CD4-positive, alpha-beta T cell (primary cell): ENCODE measurements at regions not wholly inside any gene's neighbourhood (a gene's known extent, or its start where the extent isn't known, plus 50 kb on each side); places are given as distances from the start of the nearest gene placed in this dataset.

Experiments
- ATAC-seq: fragments of 200-7000 bp; cut with Tn5 transposase; one replicate; pipeline ENCODE4 v1.10.0; 2022; ENCODE audit warnings: mild to moderate bottlenecking; ENCODE audit not compliant: poor library complexity
- CTCF ChIA-PET: fragments of 350-600 bp; sonication (Branson Sonifier 250); formaldehyde crosslinking; loops from one replicate; lab custom pipeline; 2021; ENCODE audit warnings: antibody characterized with exemption, inconsistent platforms; lab: Charles Lee
- POLR2A ChIA-PET: fragments of 350-600 bp; sonication (Branson Sonifier 250); formaldehyde crosslinking; loops from one replicate; lab custom pipeline; 2021; ENCODE audit warnings: antibody characterized with exemption, inconsistent platforms; lab: Charles Lee
- DNase-seq, 14 experiments: peaks; one replicate each; pipeline ENCODE4 v3.0.0-alpha.2; 2013 to 2020; ENCODE audit warnings: mixed read lengths in 2 of 14
- H3K27ac ChIP-seq, 2 donors: one replicate each; pipeline versions ENCODE4 v1.5.1 to v1.7.0; 2013; ENCODE audit warnings: low read length in 2 of 2, low read depth in 1 of 2, mild to moderate bottlenecking in 1 of 2
- H3K27me3 ChIP-seq, 2 experiments: 1 replicate in 1 of 2; 2 replicates in 1 of 2; pipeline versions ENCODE4 v1.6.1 to v1.7.0; 2013; ENCODE audit warnings: low read length in 2 of 2, control low read depth in 1 of 2, mild to moderate bottlenecking in 1 of 2, moderate library complexity in 1 of 2; ENCODE audit not compliant: insufficient read depth in 2 of 2, control insufficient read depth in 1 of 2
- H3K36me3 ChIP-seq: one replicate; pipeline ENCODE4 v1.6.1; 2013; ENCODE audit warnings: low read length, control low read depth; ENCODE audit not compliant: insufficient read depth
- H3K4me1 ChIP-seq: one replicate; pipeline ENCODE4 v1.6.1; 2013; ENCODE audit warnings: low read length, control low read depth; ENCODE audit not compliant: insufficient read depth
- H3K4me3 ChIP-seq: one replicate; pipeline ENCODE4 v1.5.1; 2013; ENCODE audit warnings: mild to moderate bottlenecking, low read length, moderate library complexity
- H3K9me3 ChIP-seq, 2 experiments: 1 replicate in 1 of 2; 2 replicates in 1 of 2; pipeline versions ENCODE4 v1.6.1 to v1.7.0; 2013; ENCODE audit warnings: low read length in 2 of 2, mild to moderate bottlenecking in 2 of 2, control low read depth in 1 of 2, moderate library complexity in 1 of 2; ENCODE audit not compliant: control insufficient read depth in 1 of 2, insufficient read depth in 1 of 2
- H3K27ac Mint-ChIP-seq: one replicate; pipeline ENCODE4 v1.8.0; 2020; ENCODE audit warnings: mixed read lengths
- H3K27me3 Mint-ChIP-seq: one replicate; pipeline ENCODE4 v1.8.0; 2021; ENCODE audit warnings: mixed read lengths
- H3K36me3 Mint-ChIP-seq: one replicate; pipeline ENCODE4 v1.8.0; 2021; ENCODE audit warnings: low read depth, mixed read lengths
- H3K4me1 Mint-ChIP-seq: one replicate; pipeline ENCODE4 v1.8.0; 2021; ENCODE audit warnings: low read depth, mixed read lengths
- H3K4me3 Mint-ChIP-seq: one replicate; pipeline ENCODE4 v1.8.0; 2020; ENCODE audit warnings: mild to moderate bottlenecking, mixed read lengths
- H3K9me3 Mint-ChIP-seq: one replicate; pipeline ENCODE4 v1.8.0; 2020; ENCODE audit warnings: mixed read lengths
- intact Hi-C, 2 experiments: fragments of 100-400 bp; cut with DNase I in 1 of 2; cut with micrococcal nuclease in 1 of 2; formaldehyde crosslinking; loops; one replicate each; pipeline versions ENCODE4 v1.15.1 to v1.9.0; 2023 to 2025; cut with DNase I, micrococcal nuclease
- TF ChIP-seq, protein P1 (sequence below): fragments of 200-600 bp; IDR thresholded peaks from one replicate; pipeline ENCODE4 v1.8.0; 2022; ENCODE audit warnings: antibody characterized with exemption, mild to moderate bottlenecking

DNA sequence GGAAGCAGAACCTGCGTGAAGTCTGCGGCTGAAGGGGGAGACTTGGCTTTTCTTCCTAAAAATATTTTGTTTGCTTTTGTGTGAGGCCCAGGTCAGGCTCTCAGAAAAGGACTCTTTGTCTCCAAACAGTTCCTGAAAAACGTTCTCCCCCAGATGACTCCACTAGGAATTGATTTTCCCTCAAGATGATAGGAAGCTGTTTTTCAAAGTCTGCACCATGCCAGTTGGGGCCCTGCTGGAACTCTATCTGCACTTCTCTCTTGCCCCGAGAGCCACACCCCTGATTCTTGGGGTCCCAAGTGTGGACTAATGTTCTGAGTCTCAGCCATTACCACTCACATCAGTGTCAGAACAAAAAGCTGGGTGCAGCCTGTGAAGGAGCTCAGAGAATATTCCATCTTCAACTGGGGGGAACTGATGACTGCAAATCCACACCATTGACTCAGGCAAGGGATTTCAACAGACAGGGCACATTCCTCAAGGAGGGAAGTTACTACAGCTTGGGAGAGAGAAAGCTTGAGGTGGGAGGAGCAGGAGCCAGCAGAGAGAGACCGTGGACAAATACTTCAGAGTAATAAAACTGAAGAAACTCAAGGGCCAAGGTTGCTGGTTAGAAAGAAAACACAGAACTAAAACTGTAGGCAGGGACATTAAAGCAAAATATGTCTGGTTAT is 768.3 kb downstream of the RNF144A start:
- no peaks in the 10 kb centered on the region for H3K36me3 ChIP-seq
- H3K4me1 Mint-ChIP-seq, result no peaks in the 10 kb centered on the region
- no peak overlapping the region for H3K4me3 ChIP-seq
- H3K27ac Mint-ChIP-seq, result no peak overlapping the region
- ATAC-seq (no peak), DNase-seq (no peak)
- H3K9me3 ChIP-seq, result no peaks in the 10 kb centered on the region
- H3K4me3 Mint-ChIP-seq, result no peak overlapping the region
- TF ChIP-seq, protein P1, sequence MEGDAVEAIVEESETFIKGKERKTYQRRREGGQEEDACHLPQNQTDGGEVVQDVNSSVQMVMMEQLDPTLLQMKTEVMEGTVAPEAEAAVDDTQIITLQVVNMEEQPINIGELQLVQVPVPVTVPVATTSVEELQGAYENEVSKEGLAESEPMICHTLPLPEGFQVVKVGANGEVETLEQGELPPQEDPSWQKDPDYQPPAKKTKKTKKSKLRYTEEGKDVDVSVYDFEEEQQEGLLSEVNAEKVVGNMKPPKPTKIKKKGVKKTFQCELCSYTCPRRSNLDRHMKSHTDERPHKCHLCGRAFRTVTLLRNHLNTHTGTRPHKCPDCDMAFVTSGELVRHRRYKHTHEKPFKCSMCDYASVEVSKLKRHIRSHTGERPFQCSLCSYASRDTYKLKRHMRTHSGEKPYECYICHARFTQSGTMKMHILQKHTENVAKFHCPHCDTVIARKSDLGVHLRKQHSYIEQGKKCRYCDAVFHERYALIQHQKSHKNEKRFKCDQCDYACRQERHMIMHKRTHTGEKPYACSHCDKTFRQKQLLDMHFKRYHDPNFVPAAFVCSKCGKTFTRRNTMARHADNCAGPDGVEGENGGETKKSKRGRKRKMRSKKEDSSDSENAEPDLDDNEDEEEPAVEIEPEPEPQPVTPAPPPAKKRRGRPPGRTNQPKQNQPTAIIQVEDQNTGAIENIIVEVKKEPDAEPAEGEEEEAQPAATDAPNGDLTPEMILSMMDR, result no peak
- H3K9me3 Mint-ChIP-seq, result no peaks in the 10 kb centered on the region
- no peaks in the 10 kb centered on the region for H3K27me3 ChIP-seq
- no peak overlapping the region for H3K27ac ChIP-seq
- no peaks in the 10 kb centered on the region for H3K27me3 Mint-ChIP-seq
- POLR2A ChIA-PET, result no interaction called here
- CTCF ChIA-PET, result no interaction called here
- intact Hi-C loops, result no loop called here
- H3K36me3 Mint-ChIP-seq, result no peaks in the 10 kb centered on the region
- no peaks in the 10 kb centered on the region for H3K4me1 ChIP-seq

DNA sequence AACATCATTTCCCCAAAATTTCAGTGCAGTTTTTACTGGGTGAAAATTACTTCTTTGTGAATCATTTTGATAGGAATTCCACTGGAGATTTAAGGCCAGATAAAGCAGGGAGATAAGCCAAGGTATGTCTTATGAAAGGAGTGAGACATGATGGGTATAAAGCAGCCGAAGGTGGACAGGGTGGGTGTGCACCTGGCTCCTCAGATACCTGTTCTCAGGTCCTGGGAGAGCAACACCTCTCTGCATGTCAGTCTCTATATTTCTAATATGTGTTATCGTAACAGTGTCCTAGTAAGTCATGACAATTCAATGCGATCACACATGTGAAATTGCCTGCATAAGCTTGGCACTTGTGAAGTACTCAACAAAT is 768.8 kb downstream of the RNF144A start:
- ChIA-PET POLR2A (interaction anchor here (1.4 kb wide), 1 partner anchor 15 kb away, joined by 3 read pairs; no protein-coding TSS in a partner anchor), CTCF (no interaction called here)

DNA sequence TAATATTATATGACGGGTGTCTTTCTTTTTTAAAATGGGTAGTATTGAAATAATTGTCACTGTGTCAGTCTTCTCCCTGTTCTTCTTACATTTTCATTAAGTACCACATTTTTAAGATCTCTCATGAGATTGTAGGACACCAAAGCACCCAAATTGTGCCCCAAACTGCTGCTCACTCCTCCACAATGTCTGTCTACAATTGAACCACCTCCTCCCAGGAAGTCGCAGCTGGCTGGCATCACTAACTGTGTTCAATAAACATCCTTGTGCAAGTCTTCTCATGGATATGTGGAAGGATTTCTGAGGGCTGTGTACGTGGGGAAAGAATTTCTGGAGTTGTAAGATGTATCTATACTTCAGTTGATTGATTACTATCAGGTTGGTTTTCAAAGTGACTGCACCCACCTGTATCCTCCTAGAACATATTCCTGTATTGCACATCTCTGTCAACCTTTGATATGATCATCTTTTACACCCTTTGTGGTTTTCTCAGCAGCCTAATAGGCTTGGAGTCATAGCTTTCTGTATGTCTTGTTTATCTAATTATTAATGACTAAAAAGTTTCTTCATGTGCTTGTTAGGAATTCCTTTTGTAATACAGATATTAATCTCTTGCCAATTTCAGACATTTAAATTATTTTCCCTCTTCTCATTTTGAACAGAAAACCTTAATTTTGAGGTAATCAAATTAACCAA is 774.9 kb downstream of the RNF144A start:
- Histone ChIP-seq H3K9me3 (no peaks in the 10 kb centered on the region), H3K27ac (no peak overlapping the region), H3K4me3 (no peak overlapping the region), H3K27me3 (no peaks in the 10 kb centered on the region), H3K4me1 (peaks cover 2% of the 10 kb centered on the region), H3K36me3 (no peaks in the 10 kb centered on the region)
- Mint-ChIP-seq H3K4me3 (no peak overlapping the region), H3K9me3 (no peaks in the 10 kb centered on the region), H3K36me3 (no peaks in the 10 kb centered on the region), H3K27me3 (no peaks in the 10 kb centered on the region), H3K27ac (no peak overlapping the region), H3K4me1 (peaks cover 20% of the 10 kb centered on the region)
- DNase-seq (no peak), ATAC-seq (no peak)
- POLR2A ChIA-PET, result no interaction called here
- CTCF ChIA-PET, result no interaction called here
- intact Hi-C loops, result no loop called here
- TF ChIP-seq, protein P1, result no peak

More for the DNA sequence above, 768.8 kb downstream of the RNF144A start:
- no peaks in the 10 kb centered on the region for H3K4me1 Mint-ChIP-seq
- ATAC-seq (no peak), DNase-seq (no peak)
- no peak overlapping the region for H3K27ac Mint-ChIP-seq
- H3K36me3 ChIP-seq, result no peaks in the 10 kb centered on the region
- H3K9me3 ChIP-seq, result no peaks in the 10 kb centered on the region
- no peaks in the 10 kb centered on the region for H3K27me3 ChIP-seq
- H3K4me3 Mint-ChIP-seq, result no peak overlapping the region
- H3K4me1 ChIP-seq, result no peaks in the 10 kb centered on the region
- no peak overlapping the region for H3K4me3 ChIP-seq
- TF ChIP-seq, protein P1, result no peak
- intact Hi-C loops, result no loop called here
- H3K27me3 Mint-ChIP-seq, result no peaks in the 10 kb centered on the region
- no peaks in the 10 kb centered on the region for H3K36me3 Mint-ChIP-seq
- H3K27ac ChIP-seq, result no peak overlapping the region
- H3K9me3 Mint-ChIP-seq, result no peaks in the 10 kb centered on the region
